ENCODE measurements at regions not wholly inside any gene's neighbourhood (a gene's known extent, or its start where the extent isn't known, plus 50 kb on each side); places are given as distances from the start of the nearest gene placed in this dataset.

- DNase-seq: peak; percentile 32
Measured at GRCh38 chr3:162211470-162211869, 714.9 kb downstream of the OTOL1 start.

- DNase-seq: no peak
Measured at GRCh38 chr3:162213196-162213595, 716.6 kb downstream of the OTOL1 start.

- DNase-seq: no peak
Measured at GRCh38 chr3:162213956-162214355, 717.3 kb downstream of the OTOL1 start.

GRCh38 chr3:162217647-162218046 lies 721.0 kb downstream of the OTOL1 start:
- peak; percentile 7 for DNase-seq

GRCh38 chr3:162218479-162218878 lies 721.9 kb downstream of the OTOL1 start:
- no peak for DNase-seq

GRCh38 chr3:162224746-162225145 lies 728.1 kb downstream of the OTOL1 start:
- peak; percentile 46 for DNase-seq

GRCh38 chr3:162236949-162237348 lies 740.3 kb downstream of the OTOL1 start:
- DNase-seq: no peak

- no peak for DNase-seq
Measured at GRCh38 chr3:162250782-162251181, 754.2 kb downstream of the OTOL1 start.

GRCh38 chr3:162262129-162262528 lies 765.5 kb downstream of the OTOL1 start:
- DNase-seq: peak; percentile 11

GRCh38 chr3:162263596-162263995 lies 767.0 kb downstream of the OTOL1 start:
- DNase-seq: no peak

GRCh38 chr3:162269636-162270458 lies 773.2 kb downstream of the OTOL1 start:
- DNase-seq: no peak

- no peak for DNase-seq
Measured at GRCh38 chr3:162274070-162274469, 777.5 kb downstream of the OTOL1 start.

GRCh38 chr3:162278834-162279233 lies 782.2 kb downstream of the OTOL1 start:
- no peak for DNase-seq

- DNase-seq: no peak
Measured at GRCh38 chr3:162285259-162285658, 788.7 kb downstream of the OTOL1 start.

GRCh38 chr3:162287600-162287999 lies 791.0 kb downstream of the OTOL1 start:
- no peak for DNase-seq

- DNase-seq: no peak
Measured at GRCh38 chr3:162292409-162292808, 795.8 kb downstream of the OTOL1 start.

GRCh38 chr3:162295323-162295983 lies 798.8 kb downstream of the OTOL1 start:
- DNase-seq: peak; percentile 99

- DNase-seq: no peak
Measured at GRCh38 chr3:162302983-162303624, 806.5 kb downstream of the OTOL1 start.

- no peak for DNase-seq
Measured at GRCh38 chr3:162317046-162317445, 820.4 kb downstream of the OTOL1 start.

GRCh38 chr3:162328649-162329048 lies 832.0 kb downstream of the OTOL1 start:
- no peak for DNase-seq

- DNase-seq: no peak
Measured at GRCh38 chr3:162329514-162329913, 832.9 kb downstream of the OTOL1 start.

- DNase-seq: peak; percentile 32
Measured at GRCh38 chr3:162332344-162332743, 835.7 kb downstream of the OTOL1 start.

- no peak for DNase-seq
Measured at GRCh38 chr3:162334537-162334936, 837.9 kb downstream of the OTOL1 start.

- peak; percentile 21 for DNase-seq
Measured at GRCh38 chr3:162337630-162338029, 841.0 kb downstream of the OTOL1 start.

All from fibroblast of skin of back (primary cell).